ENCODE measurements at regions not wholly inside any gene's neighbourhood (a gene's known extent, or its start where the extent isn't known, plus 50 kb on each side); places are given as distances from the start of the nearest gene placed in this dataset.

DNA sequence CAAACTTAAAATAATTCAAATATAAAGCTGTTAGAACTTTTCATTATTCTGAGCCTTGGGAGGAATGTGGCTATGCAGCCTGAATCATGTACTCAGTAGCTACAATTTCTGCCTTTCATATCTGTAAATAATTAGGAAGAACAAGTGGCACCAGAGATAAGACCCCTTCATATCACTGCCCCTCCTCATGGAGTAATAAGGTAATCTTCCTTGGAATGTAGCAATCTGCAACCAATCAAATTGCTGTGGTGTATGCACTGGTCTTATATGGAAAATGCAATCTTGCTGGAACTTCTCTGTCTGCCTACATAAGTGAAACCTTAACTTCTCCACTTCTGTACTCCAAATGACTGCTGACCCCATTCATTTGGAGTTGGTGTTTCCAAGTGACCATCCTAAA, 104.4 kb upstream of the VANGL1 start:
- TF ChIP-seq, protein P1, sequence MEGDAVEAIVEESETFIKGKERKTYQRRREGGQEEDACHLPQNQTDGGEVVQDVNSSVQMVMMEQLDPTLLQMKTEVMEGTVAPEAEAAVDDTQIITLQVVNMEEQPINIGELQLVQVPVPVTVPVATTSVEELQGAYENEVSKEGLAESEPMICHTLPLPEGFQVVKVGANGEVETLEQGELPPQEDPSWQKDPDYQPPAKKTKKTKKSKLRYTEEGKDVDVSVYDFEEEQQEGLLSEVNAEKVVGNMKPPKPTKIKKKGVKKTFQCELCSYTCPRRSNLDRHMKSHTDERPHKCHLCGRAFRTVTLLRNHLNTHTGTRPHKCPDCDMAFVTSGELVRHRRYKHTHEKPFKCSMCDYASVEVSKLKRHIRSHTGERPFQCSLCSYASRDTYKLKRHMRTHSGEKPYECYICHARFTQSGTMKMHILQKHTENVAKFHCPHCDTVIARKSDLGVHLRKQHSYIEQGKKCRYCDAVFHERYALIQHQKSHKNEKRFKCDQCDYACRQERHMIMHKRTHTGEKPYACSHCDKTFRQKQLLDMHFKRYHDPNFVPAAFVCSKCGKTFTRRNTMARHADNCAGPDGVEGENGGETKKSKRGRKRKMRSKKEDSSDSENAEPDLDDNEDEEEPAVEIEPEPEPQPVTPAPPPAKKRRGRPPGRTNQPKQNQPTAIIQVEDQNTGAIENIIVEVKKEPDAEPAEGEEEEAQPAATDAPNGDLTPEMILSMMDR (IDR thresholded peaks at IDR 0.05), result no peak
- no peak for TF ChIP-seq POLR2A (IDR thresholded peaks at IDR 0.05)

All from esophagus squamous epithelium (tissue), 4 donors.